LoVo (cell line): ENCODE measurements at regions not wholly inside any gene's neighbourhood (a gene's known extent, or its start where the extent isn't known, plus 50 kb on each side); places are given as distances from the start of the nearest gene placed in this dataset.

Source experiments
- DNase-seq: peaks from one replicate; pipeline ENCODE4 v3.0.0-alpha.2; 2016; ENCODE audit warnings: low spot score

DNA sequence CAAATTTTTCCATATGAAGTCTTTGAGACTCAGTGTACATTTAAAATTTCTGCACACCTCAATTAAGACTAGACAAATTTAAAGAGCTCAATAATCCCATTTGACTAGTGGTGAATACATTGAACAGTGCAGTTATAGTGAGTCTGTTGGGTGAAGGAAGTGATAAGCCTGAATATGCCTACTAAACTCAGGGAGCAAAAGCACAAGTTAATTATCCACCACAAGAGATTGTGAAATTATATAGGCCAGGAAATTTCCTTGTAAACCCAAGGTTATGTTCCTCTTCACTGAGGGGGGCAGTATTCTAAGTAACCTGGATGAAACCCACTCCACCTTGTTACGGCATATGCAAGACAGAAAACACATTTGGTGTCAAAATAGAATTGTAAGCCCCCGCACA is 612.9 kb upstream of the DAB2 start:
- DNase-seq: no peak

DNA sequence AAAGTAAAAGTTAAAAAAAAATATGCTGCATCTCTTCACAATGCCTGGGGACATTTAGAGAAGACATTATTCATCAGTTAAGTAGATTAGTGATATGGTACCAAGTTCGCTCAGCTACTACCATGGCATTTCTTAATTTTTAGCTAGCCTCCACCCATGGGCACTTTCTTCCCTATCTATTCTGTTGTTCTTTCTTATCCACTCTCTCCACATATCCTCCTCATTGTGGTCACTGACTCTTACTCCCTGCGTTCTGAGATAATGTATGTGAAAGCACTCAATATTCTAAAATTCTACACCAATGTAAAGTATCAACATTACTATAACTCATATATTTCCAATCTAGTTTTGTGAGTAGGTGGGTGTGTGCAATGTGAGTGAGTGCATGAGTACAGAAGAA is 609.7 kb upstream of the DAB2 start:
- no peak for DNase-seq

DNA sequence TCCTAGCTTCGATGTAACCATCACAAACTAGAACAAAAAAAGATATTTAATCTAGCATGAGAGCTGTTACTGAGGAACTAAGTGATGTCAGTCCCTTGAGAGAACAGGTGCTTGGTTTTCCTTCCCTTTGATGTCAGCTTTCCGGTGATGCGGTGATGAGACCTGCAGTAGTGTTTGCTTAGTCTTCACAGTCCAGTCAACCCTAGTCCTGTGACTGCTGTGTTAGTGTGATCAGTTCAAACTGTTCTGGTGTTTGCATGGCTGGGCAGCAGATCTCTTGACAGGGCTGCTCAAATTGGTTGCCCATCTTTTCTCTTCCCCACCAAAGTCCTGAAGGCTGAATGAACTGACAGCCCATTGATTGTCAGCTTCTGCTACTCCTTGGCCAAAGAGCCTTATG is 608.6 kb upstream of the DAB2 start:
- no peak for DNase-seq

DNA sequence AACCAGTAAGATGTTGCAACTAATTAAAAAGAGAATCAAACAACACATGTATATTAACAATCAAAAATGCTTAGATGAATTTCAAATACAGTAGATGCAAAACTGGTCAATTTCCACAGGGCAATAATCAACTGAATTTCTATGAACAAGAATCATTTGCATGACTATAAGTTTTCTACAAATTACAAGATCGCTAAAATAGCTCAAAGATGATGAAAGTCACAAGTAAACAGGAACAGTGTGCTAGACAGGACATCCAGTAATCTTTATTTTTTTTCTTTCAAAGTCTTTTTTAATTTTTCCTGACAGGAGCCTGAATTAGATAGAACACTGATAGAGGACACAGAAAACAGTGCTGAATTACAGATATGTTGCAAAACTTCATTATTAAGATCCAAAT is 608.2 kb upstream of the DAB2 start:
- DNase-seq: no peak

DNA sequence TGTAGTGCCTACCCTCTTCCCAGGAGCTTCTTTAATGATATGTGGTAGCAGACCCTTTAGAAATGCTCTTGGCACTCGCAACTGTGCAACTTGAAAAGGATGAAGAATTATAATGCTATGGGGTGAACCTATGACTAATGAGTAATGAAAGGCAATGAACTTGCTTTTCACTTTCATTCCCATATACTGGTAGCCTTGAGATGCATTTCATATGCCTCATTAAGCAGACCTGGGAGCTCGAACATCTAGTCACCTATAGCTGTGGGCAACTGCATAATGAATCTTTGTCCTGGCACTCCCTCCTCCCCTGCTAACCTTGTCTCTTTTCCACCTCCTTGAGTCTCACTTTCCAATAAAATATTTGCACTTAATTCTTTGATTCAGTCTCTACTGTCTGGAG is 605.9 kb upstream of the DAB2 start:
- no peak for DNase-seq

DNA sequence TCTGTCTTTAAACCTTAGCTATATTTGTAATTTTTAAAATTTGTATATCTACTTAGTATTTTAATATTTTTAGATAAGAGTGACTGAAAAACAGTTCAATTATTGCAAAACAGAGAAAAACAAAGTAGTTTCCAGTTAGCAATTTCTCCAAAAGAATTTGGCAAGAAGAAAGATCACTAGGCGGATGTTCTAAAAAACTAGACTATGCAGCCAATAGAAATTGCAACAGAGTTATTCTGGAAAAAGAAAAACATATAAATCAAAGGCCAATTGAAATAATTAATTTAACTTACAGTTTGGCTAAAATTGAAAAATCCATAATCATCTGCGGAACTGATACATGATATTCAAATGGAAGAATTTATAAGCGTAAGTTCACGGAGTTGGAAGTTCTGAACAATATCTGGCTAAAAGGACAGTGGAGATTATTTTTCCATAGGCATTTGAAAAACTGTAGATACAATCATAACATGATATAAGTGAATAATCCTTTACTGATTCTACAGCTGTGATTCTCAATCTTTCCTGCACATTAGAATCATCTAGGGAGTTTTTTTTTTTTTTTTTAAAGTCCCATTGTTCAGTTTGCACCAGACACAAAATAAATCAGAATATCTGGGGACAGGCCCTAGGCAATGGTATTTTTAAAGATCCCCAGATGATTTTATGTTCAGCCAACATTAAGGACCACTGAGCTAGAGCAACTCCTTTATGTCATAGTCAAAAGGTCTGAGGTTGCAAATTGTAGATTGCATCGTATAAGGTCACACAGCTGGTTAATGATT is 605.1 kb upstream of the DAB2 start:
- DNase-seq: no peak

DNA sequence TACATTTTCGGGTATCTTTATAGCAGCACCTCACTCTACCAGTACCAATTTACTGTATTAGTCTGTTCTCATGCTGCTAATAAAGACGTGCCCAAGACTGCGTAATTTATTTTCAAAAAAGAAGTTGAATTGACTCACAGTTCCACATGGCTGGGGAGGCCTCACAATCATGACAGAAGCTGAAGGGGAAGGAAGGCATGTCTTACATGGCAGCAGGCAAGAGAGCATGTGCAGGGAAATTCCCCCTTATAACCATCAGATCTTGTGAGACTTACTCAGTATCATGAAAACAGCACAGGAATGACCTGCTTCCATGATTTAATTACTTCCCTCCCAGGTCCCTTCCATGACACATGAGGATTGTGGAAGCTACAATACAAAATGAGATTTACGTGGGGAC is 602.6 kb upstream of the DAB2 start:
- DNase-seq: no peak

DNA sequence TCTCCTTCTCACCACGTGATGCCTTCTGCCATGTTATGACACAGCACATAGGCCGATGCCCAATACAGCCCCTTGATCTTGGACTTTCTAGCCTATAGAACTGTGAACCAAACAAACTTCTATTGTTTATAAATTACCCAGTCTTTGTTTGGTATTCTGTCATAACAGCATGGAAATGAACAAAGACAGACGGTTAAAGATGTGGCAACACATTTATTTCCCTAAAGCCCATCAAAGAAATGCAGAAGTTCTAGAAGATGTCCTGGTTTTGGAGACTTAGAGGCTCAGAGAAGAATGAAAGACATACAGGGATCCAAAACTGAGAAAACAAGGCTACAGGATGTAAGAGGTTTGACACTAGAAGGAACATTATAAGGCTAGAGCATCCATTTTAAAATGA is 600.8 kb upstream of the DAB2 start:
- no peak for DNase-seq

DNA sequence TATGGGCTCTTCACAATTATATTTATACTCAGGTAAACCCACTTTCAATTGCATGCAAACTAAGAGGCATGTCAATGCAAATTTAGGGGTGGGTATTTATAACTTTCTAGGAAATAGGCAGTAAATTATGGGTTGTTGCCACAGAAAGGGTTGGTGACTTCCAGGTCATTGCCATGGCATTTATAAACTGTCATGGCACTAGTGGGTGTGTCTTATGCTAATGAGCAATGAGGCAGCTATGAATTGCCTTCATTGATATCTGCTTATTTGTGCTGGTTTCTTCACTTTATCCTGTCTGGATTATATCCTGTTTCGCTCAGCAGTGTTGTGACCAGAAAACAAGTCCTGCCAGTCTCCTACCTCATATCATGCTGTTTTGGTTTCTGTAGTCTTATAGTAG is 597.3 kb upstream of the DAB2 start:
- no peak for DNase-seq

DNA sequence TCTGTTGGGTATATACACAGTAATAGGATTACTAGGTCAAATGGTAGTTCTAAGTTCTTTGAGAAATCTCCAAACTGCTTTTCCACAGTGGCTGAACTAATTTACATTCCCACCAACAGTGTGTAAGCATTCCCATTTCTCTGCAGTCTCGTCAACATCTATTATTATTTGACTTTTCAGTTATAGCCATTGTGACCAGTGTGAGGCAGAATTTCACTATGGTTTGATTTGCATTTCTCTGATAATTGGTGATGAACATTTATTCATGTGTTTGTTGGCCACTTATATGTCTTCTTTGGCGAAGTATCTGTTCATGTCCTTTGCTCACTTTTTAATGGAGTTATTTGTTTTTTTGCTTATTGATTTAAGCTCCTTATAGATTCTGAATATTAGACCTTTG is 596.2 kb upstream of the DAB2 start:
- DNase-seq: no peak

DNA sequence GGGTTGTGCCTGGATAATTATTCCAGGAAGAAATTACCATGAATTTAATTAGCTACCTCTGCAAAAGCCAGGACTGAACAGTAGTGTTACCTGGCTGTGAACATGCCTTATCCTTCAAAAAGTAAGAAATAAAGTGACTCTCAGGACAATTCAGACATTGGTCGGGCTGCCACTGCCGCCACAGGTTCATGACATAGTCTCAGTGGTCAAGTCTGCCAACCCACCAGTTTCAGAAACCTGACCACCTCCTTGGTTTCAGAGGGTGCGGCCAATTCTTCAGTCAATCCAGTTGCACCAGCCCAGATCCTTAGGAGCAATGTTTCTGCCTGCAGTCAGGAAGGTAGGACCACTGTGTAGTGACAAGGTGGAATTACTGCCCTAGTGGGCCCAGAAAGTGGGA is 593.1 kb upstream of the DAB2 start:
- DNase-seq: no peak

DNA sequence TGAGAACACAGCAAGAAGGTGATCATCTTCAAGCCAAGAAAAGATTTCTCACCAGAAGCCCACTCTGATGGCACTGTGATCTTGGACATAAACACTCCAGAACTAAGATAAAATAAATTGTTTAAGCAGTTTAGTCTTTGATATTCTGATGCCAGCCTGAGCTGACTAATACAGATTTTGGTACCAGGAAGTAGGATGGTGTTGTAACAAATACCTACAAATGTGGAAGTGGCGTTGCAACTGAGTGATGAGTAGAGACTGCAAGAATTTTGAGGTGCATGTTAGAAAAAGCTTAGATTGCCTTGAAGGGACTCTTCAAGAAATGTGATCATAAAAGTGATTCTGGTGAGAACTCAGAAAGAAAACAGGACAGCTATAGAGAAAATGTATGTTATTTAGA is 592.4 kb upstream of the DAB2 start:
- no peak for DNase-seq

DNA sequence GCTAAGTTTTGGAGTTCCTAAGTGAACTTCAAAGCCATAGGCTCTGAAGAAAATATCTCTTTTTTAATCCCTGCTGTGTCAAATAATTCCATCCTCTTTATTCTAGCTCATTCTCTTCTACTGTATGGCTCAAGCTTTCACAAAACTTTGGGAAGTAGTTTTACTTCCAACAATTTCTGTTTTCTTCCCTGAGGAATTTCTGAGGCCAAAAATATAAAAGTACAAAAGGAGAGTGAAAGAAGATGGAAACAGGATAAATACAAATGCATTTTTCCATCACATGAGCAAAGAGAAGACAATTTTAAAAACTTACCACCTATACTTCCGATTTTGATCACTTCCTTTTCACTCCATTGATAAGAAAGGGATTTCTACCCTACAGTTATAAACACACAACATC is 585.7 kb upstream of the DAB2 start:
- no peak for DNase-seq

DNA sequence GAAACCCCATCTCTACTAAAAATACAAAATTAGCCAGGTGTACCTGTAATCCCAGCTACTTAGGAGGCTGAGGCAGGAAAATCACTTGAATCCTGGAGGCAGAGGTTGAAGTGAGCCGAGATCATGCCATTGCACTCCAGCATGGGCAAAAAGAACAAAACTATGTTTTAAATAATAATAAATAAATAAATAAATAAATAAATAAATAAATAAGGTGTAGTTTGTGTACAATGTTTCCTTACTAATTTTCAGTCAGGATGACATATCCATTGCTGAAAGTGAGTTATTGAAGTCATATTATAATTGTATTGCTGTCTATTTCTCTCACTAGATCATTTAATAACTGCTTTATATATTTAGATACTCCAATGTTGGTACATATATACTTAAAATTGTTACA is 581.5 kb upstream of the DAB2 start:
- no peak for DNase-seq

DNA sequence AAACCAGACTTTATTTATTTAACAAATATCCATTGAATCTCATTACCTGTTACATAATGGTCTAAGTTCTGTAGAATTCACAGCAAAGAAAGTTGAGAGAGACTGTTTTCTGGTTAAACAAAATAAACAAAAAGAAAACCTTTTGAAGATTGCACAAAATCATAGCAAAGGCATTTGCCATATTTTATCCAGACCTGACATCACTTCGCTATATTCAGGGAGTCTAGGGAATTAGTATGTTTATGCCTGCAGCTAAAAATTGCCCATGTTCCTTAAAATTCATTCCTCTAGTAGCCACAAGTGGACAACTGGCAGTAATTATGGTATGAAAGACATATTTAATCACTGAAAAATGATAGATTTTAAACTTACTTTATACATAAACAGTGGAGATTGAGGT is 577.0 kb upstream of the DAB2 start:
- DNase-seq: no peak

DNA sequence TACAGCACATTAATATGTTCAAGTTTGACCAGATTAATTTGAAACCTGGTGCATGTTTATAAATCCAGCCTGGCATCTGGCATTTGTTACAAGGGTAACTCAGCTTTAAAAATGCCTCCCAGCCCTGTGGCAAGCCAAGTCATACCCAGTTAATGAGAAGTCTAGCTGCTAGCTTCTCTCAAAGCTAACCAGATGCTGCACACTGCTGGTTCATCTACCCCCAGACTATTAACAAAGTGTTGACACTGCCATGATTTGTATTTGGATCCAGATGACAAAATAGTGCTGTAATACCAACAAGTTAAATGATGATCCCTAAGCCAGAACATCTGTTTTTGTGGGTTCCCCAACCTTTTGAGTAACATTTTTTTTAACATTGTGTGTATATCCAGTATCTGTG is 573.7 kb upstream of the DAB2 start:
- no peak for DNase-seq

DNA sequence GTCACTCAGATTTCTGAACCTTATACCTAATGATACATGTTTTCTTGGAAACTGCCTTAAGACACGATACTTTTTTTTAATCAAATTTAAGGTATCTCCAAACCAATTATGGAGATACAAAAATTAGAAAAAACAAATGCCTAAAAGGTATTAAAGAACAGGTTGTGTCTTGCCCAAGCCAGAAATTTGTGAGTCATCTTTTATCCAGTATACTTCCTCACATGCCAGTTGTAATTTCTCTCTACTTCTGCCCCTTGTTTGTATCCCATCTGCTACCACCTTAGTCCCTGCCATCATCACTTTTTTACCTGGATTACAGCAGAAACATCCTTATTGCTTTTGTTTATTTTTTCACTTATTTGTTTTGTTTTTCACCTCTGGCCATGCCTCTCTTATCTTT is 571.2 kb upstream of the DAB2 start:
- no peak for DNase-seq

DNA sequence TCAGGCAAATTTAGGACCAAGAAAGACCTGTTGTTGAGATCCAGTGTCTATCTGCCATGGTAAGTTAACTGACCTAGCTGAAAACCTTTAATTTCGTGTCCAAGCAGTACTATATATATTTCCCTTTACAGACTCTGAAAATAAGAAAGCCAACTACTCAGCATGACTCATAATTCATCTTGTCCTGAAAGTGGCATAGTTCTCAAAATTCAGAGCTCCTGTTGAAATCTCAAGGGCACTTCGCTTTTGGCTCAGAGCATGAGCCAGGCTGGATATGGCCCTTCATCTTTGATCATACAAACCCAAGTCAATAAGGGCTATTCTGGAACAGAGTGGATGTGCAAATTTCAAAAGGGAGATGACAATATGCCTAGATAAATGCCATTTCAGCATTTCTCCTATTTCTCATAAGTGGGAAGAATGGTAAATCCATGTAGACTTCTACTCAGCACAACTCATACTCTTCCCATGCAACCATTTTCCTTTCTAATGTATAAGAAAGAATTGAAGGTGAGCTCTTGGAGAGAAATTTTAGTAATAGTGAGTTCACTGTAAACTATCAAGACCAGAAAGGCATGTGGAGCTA is 567.9 kb upstream of the DAB2 start:
- DNase-seq: no peak

DNA sequence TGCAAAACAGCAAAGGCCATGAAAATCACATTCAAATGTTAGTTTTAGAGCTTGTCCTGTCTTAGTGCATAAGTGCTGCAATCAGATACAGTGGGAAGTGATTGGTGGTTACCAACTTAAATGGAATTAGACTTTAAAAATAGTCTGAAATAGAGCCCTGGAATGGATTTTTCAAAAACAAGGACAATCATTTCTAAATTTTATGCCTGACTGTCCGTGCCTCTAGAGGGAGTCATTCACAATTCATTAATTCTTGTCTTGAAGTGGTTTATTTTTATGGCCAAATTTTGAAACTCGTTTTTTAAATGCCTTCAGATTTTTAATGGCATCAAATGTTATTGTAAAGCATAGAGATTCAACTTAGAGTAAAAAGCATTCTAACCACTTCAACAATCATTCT is 561.8 kb upstream of the DAB2 start:
- no peak for DNase-seq

DNA sequence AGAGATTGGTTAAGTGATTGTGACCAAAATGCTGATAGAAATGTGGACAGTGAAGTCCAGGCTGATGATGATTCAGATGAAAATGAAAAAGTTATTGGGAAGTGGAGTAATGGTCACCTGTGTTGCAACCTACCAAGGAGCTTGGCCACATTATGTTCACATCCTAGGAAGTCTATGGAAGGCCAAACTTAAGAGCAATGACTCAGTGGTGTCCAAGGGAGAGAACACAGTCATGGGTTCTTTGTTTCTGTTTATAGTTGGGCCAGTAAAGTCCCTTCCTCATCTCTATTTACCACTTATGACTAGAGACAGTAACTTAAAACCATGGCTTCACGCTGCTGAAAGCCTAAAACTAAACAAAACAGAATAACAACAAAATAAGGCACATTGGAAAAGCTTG is 555.3 kb upstream of the DAB2 start:
- DNase-seq: no peak

DNA sequence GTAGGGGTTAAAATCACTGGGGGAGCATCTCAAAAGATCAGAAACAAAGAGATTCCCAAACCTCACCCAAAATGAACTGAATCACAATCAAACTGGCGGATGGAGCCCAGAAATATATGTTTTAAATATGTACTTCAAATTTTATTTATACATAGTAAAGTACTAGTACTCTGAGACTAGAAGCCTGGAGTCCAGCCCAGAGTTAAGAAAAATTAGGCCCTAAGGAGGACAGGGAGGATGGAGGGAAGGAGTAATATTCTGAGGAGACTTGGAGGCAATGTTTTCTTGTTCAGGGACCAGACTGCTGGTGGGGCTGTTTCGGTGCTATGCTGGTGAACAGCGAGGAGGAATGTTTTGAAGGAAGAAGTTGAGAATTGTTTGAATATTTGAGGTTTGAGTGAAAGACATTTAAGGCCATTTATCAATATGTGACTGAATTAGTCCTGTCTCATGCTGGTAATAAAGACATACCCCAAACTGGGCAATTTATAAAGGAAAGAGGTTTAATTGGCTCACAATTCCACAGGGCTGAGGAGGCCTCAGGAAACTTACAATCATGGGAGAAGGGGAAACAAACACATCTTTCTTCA is 552.4 kb upstream of the DAB2 start:
- no peak for DNase-seq

DNA sequence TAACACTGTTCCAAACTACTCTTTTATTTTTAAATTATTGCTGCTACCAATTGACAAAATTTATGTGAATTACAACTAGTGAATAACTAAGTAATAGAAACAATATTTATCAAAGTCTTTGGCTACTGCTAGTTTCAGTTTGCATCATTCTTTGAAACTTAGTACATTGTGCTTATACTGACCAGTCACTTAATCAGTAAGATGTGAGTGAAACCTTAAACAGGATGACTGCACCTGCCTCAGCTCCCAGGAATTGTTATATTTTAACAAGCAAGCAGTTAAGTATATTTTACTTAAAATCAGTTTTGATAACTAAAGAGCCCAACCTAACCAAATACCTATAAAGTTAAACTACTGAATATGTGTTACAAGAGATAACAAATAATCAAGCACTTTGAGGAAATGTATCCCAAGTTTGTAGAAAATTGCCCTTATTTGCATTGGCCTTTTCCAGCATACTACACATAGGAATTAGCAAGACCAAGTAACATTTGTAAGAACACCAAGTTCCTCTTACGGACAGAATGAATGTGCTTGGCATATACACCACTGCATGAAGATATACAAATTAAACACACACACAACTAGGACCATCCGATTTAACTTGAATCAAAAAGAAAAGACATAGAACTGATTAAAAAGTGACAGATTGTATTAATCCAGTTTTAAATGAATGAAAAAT is 545.5 kb upstream of the DAB2 start:
- DNase-seq: no peak

DNA sequence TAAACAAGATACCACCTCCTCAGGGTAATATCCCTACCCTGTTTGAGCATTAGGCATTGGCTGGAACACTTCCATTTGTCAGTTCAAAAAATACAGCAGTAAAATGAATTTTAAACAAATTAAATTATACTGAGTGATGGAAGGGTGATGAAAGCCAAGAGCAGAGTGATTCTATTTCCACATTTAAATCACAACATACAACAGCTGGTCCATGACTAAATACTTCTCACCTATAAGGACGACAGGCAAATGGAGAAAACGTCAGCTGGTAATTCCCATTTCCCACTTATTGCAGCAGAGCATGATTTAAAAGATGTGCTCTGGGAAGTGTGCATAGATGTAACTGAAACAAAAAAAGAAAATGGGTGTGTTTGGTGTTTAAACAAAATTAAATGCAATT is 543.6 kb upstream of the DAB2 start:
- no peak for DNase-seq
